Osteocyte (in vitro differentiated cells): ENCODE measurements at regions not wholly inside any gene's neighbourhood (a gene's known extent, or its start where the extent isn't known, plus 50 kb on each side); places are given as distances from the start of the nearest gene placed in this dataset.

ENCODE experiments used
- DNase-seq: peaks from one replicate; pipeline ENCODE4 v3.0.0; 2021; ENCODE audit warnings: mixed read lengths; ENCODE audit not compliant: unreplicated experiment; ENCODE audit errors: extremely low spot score
- H3K27ac Mint-ChIP-seq: one replicate; pipeline ENCODE4 v1.8.0; 2021; ENCODE audit warnings: mild to moderate bottlenecking, mixed read lengths; ENCODE audit not compliant: unreplicated experiment
- H3K27me3 Mint-ChIP-seq: one replicate; pipeline ENCODE4 v1.8.0; 2021; ENCODE audit warnings: mixed read lengths; ENCODE audit not compliant: unreplicated experiment
- H3K36me3 Mint-ChIP-seq: one replicate; pipeline ENCODE4 v1.8.0; 2021; ENCODE audit warnings: mixed read lengths; ENCODE audit not compliant: unreplicated experiment
- H3K4me1 Mint-ChIP-seq: one replicate; pipeline ENCODE4 v1.8.0; 2021; ENCODE audit warnings: mixed read lengths; ENCODE audit not compliant: unreplicated experiment
- H3K4me3 Mint-ChIP-seq: one replicate; pipeline ENCODE4 v1.8.0; 2021; ENCODE audit warnings: mild to moderate bottlenecking, moderate library complexity, mixed read lengths; ENCODE audit not compliant: unreplicated experiment
- H3K9me3 Mint-ChIP-seq: one replicate; pipeline ENCODE4 v1.8.0; 2021; ENCODE audit warnings: mixed read lengths; ENCODE audit not compliant: unreplicated experiment
- TF ChIP-seq, protein P1 (sequence below): fragments of 200-600 bp; sonication (generic); IDR thresholded peaks from 2 replicates; pipeline ENCODE4 v1.5.0; 2021; ENCODE audit warnings: antibody characterized with exemption, mild to moderate bottlenecking, moderate library complexity

DNA sequence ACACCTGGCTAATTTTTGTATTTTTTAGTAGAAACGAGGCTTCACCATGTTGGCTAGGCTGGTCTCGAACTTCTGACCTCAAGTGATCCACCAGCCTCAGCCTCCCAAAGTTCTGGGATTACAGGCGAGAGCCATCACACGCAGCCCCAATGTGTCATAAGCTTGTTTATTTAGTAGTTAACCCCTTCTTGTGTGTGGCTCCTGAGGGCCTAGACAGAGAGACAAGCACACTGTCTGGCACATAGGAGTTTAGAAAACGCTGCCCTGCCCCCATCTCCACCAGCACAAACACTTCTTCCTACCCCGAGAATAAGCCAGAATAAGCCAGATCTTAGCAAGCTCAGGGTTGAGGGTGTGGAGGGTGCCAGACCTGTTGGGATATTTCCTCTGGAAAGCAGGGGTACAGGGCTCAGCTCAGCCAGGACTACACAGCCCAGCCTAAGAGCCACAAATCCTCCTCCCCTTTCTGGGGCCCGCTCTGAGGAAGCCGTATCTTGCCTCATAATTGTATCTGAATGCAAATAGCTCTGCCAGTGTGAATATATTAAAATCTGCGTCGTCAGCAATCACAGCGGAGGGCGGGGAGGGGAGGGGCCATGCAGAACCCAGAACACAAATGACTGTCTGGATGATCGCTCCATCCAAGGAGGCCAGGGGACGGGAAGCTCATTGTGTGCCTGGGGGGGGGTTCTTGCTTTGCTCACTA, 247.3 kb downstream of the MN1 start:
- DNase-seq = no peak
- H3K27me3 Mint-ChIP-seq = no peaks in the 10 kb centered on the region
- H3K9me3 Mint-ChIP-seq = peaks cover 5% of the 10 kb centered on the region
- no peak overlapping the region for H3K4me3 Mint-ChIP-seq
- peaks cover 4% of the 10 kb centered on the region for H3K4me1 Mint-ChIP-seq
- TF ChIP-seq, protein P1, sequence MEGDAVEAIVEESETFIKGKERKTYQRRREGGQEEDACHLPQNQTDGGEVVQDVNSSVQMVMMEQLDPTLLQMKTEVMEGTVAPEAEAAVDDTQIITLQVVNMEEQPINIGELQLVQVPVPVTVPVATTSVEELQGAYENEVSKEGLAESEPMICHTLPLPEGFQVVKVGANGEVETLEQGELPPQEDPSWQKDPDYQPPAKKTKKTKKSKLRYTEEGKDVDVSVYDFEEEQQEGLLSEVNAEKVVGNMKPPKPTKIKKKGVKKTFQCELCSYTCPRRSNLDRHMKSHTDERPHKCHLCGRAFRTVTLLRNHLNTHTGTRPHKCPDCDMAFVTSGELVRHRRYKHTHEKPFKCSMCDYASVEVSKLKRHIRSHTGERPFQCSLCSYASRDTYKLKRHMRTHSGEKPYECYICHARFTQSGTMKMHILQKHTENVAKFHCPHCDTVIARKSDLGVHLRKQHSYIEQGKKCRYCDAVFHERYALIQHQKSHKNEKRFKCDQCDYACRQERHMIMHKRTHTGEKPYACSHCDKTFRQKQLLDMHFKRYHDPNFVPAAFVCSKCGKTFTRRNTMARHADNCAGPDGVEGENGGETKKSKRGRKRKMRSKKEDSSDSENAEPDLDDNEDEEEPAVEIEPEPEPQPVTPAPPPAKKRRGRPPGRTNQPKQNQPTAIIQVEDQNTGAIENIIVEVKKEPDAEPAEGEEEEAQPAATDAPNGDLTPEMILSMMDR = no peak
- H3K27ac Mint-ChIP-seq = no peak overlapping the region
- no peaks in the 10 kb centered on the region for H3K36me3 Mint-ChIP-seq

DNA sequence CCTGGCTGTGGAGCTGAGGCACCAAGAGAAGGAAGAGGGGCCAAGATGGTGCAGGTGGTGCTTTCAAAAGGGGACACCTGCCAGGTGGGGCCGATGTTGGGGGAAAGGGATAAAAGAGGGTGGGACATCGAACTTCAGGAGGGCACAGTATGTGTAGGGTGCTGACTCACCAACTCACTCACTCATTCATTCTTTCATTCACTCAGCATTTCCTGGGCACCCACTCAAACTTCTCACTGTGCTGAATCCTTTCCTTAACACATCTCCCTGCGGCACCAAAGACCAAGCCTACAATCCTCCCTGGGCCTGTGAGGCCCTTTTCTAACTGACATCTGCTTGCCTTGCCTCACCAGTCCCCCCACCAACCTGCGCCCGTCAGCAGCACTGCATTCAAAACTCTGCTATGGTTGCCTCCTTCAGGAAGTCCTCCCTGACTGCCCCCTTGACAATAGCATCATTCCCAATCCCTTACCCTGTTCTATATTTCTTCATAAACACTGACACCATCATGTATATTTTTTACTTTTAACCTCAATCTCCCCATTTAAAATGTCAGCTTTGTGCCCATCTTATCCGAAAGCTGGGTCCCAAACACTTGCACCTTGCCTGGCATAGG, 246.6 kb downstream of the MN1 start:
- no peak overlapping the region for H3K4me3 Mint-ChIP-seq
- H3K4me1 Mint-ChIP-seq = peaks cover 4% of the 10 kb centered on the region
- no peaks in the 10 kb centered on the region for H3K36me3 Mint-ChIP-seq
- no peak for DNase-seq
- no peak overlapping the region for H3K27ac Mint-ChIP-seq
- TF ChIP-seq, protein P1 = no peak
- peaks cover 5% of the 10 kb centered on the region for H3K9me3 Mint-ChIP-seq
- H3K27me3 Mint-ChIP-seq = no peaks in the 10 kb centered on the region

DNA sequence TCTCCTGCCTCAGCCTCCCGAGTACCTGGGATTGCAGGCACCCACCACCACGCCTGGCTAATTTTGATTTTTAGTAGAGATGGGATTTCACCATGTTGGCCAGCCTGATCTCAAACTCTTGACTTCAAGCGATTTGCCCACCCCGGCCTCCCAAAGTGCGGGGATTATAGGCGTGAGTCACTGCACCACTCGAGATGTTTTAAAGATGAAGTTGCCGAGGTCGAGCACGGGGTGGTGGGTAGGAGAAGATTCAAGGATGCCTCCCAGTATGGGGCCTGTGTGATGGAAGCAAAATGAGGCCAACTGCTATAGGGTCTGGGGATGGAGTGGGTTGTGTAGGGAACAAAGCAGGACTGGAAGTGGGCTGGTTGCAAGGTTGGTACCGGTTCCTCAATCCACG, 245.2 kb downstream of the MN1 start:
- no peak for DNase-seq
- H3K27me3 Mint-ChIP-seq = no peaks in the 10 kb centered on the region
- no peak overlapping the region for H3K4me3 Mint-ChIP-seq
- H3K4me1 Mint-ChIP-seq = peaks cover 6% of the 10 kb centered on the region
- no peaks in the 10 kb centered on the region for H3K36me3 Mint-ChIP-seq
- no peak overlapping the region for H3K27ac Mint-ChIP-seq
- H3K9me3 Mint-ChIP-seq = peaks cover 5% of the 10 kb centered on the region
- TF ChIP-seq, protein P1 = no peak

DNA sequence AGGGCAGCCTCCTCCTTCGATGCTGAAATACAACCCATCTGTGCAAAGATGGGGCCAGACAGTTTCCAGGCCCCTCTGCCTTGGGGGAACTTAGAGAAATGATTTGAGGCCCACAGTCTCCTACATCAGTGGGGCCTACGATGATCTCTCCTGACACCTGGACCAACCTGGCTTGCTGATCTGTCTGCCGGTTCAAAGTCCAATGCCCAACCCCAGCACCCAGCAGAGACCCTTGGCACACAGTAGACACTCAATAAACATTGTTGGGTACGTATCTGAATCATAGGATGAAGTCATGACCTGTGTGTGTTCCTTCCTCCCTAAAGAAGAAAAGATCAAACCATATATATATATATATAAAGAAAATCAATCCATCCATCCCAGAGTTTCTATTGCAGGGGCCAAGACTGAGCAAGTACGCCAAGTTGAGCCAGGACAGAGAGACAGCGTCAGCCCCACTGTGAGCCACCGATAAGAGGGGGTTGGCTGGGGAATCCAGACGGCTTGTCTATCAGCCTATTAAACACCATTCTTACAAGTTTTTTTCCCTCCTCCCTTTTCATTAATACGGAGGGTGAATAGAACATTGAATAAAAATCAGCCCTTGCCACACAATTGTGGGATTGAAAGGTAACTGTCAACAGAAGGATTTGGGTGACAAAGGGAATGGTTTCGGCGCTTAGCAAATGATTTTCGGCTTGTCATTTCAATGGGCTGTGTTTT, 244.1 kb downstream of the MN1 start:
- DNase-seq = no peak
- H3K9me3 Mint-ChIP-seq = peaks cover 5% of the 10 kb centered on the region
- peaks cover 9% of the 10 kb centered on the region for H3K4me1 Mint-ChIP-seq
- no peaks in the 10 kb centered on the region for H3K27me3 Mint-ChIP-seq
- TF ChIP-seq, protein P1 = no peak
- no peaks in the 10 kb centered on the region for H3K36me3 Mint-ChIP-seq
- no peak overlapping the region for H3K27ac Mint-ChIP-seq
- no peak overlapping the region for H3K4me3 Mint-ChIP-seq
